Naive B cell (primary cell): ENCODE measurements at regions not wholly inside any gene's neighbourhood (a gene's known extent, or its start where the extent isn't known, plus 50 kb on each side); places are given as distances from the start of the nearest gene placed in this dataset.
A peak's percentile ranks its signal among the peaks of the same experiment; 100 is the strongest.

Source experiments
- ATAC-seq, 2 donors: fragments of 150-1000 bp; cut with Tn5 transposase; 2 replicates each; pipeline ENCODE4 v1.10.0; 2021; ENCODE audit warnings: low read depth in 2 of 2, mild to moderate bottlenecking in 2 of 2, moderate library complexity in 2 of 2
- DNase-seq: peaks from one replicate; pipeline ENCODE4 v3.0.0; 2022
- H3K27ac Mint-ChIP-seq, 6 donors: one replicate each; pipeline ENCODE4 v1.8.0; 2020 to 2022; ENCODE audit warnings: mild to moderate bottlenecking in 6 of 6, mixed read lengths in 6 of 6, moderate library complexity in 5 of 6, inconsistent platforms in 2 of 6
- H3K27me3 Mint-ChIP-seq, 3 donors: one replicate each; pipeline ENCODE4 v1.8.0; 2021 to 2022; ENCODE audit warnings: mixed read lengths in 3 of 3, mild to moderate bottlenecking in 1 of 3
- H3K36me3 Mint-ChIP-seq, 2 donors: one replicate each; pipeline ENCODE4 v1.8.0; 2020 to 2022; ENCODE audit warnings: mixed read lengths in 2 of 2, inconsistent platforms in 1 of 2, mild to moderate bottlenecking in 1 of 2
- H3K4me1 Mint-ChIP-seq, 3 donors: one replicate each; pipeline ENCODE4 v1.8.0; 2020 to 2022; ENCODE audit warnings: mixed read lengths in 3 of 3, inconsistent platforms in 1 of 3, mild to moderate bottlenecking in 1 of 3, moderate library complexity in 1 of 3
- H3K4me3 Mint-ChIP-seq, 8 donors: one replicate each; pipeline ENCODE4 v1.8.0; 2020 to 2022; ENCODE audit warnings: mild to moderate bottlenecking in 8 of 8, mixed read lengths in 8 of 8, moderate library complexity in 8 of 8, inconsistent platforms in 2 of 8
- H3K9me3 Mint-ChIP-seq, 7 donors: one replicate each; pipeline ENCODE4 v1.8.0; 2020 to 2022; ENCODE audit warnings: mixed read lengths in 7 of 7, mild to moderate bottlenecking in 5 of 7, inconsistent platforms in 2 of 7, moderate library complexity in 1 of 7

DNA sequence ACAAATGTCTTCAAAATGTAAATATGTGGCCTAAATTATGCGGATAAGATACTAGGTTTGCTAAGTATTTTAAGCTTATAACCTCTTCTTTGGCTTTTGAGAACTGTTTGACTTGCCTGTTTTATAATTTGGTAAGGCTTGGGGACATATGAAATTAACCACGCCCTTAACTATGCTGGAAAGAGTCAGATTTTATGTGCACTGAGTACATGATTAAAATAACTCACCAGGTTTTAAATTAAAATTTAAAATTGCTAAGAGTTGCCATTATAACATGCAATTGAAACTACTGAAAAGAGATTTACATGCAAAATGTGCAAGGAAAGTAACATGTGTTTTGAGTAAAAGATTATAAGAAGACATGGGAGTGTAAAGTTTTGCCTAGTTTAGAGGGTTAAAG is 141.9 kb downstream of the WDR11 start:
- Mint-ChIP-seq H3K36me3 (peaks cover 10 to 15% of the 10 kb centered on the region in 2 donors), H3K9me3 (peaks cover 22 to 50% (median 30%) of the 10 kb centered on the region in 7 donors), H3K4me1 (no peaks in the 10 kb centered on the region), H3K27ac (no peak overlapping the region), H3K27me3 (peaks cover 0 to 14% (median 10%) of the 10 kb centered on the region in 3 donors), H3K4me3 (no peak overlapping the region)
- DNase-seq = no peak
- no peak for ATAC-seq

- Mint-ChIP-seq H3K27ac (no peak overlapping the region), H3K4me3 (no peak overlapping the region), H3K9me3 (peaks cover 0 to 30% (median 18%) of the 10 kb centered on the region in 7 donors), H3K4me1 (peaks cover 0 to 2% (median 0%) of the 10 kb centered on the region in 3 donors), H3K27me3 (peaks cover 4 to 8% (median 8%) of the 10 kb centered on the region in 3 donors), H3K36me3 (no peaks in the 10 kb centered on the region)
- DNase-seq = no peak
- ATAC-seq = no peak
Measured at GRCh38 chr10:120995768-120996167, 144.6 kb downstream of the WDR11 start.

- no peaks in the 10 kb centered on the region for H3K36me3 Mint-ChIP-seq
- ATAC-seq = no peak
- H3K4me3 Mint-ChIP-seq = no peak overlapping the region
- no peak for DNase-seq
- peaks cover 0 to 2% (median 0%) of the 10 kb centered on the region in 3 donors for H3K4me1 Mint-ChIP-seq
- peaks cover 0 to 26% (median 17%) of the 10 kb centered on the region in 7 donors for H3K9me3 Mint-ChIP-seq
- no peak overlapping the region for H3K27ac Mint-ChIP-seq
- peaks cover 4 to 8% (median 8%) of the 10 kb centered on the region in 3 donors for H3K27me3 Mint-ChIP-seq
Measured at GRCh38 chr10:120996456-120997034, 145.4 kb downstream of the WDR11 start.

DNA sequence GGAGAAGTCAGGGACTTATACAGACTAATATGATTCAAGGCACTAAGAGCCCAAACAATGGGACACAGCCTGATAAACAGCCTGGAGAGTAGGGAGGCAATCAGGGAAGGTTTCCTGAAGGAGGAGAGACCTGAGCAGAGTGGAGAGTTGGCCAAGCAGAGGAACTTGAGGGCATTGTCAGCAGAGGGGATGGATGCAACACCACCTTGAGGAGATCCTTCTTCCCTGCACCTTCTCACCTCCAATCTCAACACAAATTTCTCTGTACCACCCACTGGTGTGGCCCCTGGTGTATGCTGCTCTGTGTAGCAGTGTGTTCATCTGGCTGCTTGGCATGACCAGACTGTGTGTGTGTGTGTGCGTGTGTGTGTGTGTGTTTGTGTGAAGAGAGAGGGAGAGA is 146.2 kb downstream of the WDR11 start:
- ATAC-seq (no peak), DNase-seq (no peak)
- H3K36me3 Mint-ChIP-seq = no peaks in the 10 kb centered on the region
- H3K27me3 Mint-ChIP-seq = peaks cover 4 to 8% (median 8%) of the 10 kb centered on the region in 3 donors
- no peak overlapping the region for H3K4me3 Mint-ChIP-seq
- no peak overlapping the region for H3K27ac Mint-ChIP-seq
- H3K9me3 Mint-ChIP-seq = peaks cover 0 to 22% (median 17%) of the 10 kb centered on the region in 7 donors
- peaks cover 0 to 2% (median 0%) of the 10 kb centered on the region in 3 donors for H3K4me1 Mint-ChIP-seq

- peaks cover 0 to 2% (median 0%) of the 10 kb centered on the region in 3 donors for H3K4me1 Mint-ChIP-seq
Measured at GRCh38 chr10:120997756-120998155, 146.6 kb downstream of the WDR11 start.

GRCh38 chr10:120998251-120998650 is 147.1 kb downstream of the WDR11 start:
- no peaks in the 10 kb centered on the region for H3K36me3 Mint-ChIP-seq
- no peak overlapping the region for H3K27ac Mint-ChIP-seq
- DNase-seq = no peak
- ATAC-seq = no peak
- H3K9me3 Mint-ChIP-seq = peaks cover 8 to 21% (median 14%) of the 10 kb centered on the region in 7 donors
- no peak overlapping the region for H3K4me3 Mint-ChIP-seq
- H3K27me3 Mint-ChIP-seq = peaks cover 8 to 11% (median 8%) of the 10 kb centered on the region in 3 donors
- H3K4me1 Mint-ChIP-seq = peaks cover 0 to 2% (median 0%) of the 10 kb centered on the region in 3 donors

More at GRCh38 chr10:120997756-120998155, 146.6 kb downstream of the WDR11 start:
- no peaks in the 10 kb centered on the region for H3K36me3 Mint-ChIP-seq
- H3K27me3 Mint-ChIP-seq = peaks cover 6 to 8% (median 8%) of the 10 kb centered on the region in 3 donors
- peaks cover 3 to 21% (median 16%) of the 10 kb centered on the region in 7 donors for H3K9me3 Mint-ChIP-seq
- no peak for ATAC-seq
- no peak overlapping the region for H3K27ac Mint-ChIP-seq
- no peak for DNase-seq
- no peak overlapping the region for H3K4me3 Mint-ChIP-seq

- Mint-ChIP-seq H3K27me3 (peaks cover 8 to 12% (median 8%) of the 10 kb centered on the region in 3 donors), H3K27ac (no peak overlapping the region), H3K9me3 (peaks cover 8 to 21% (median 13%) of the 10 kb centered on the region in 7 donors), H3K4me3 (no peak overlapping the region), H3K4me1 (peaks cover 0 to 2% (median 0%) of the 10 kb centered on the region in 3 donors), H3K36me3 (no peaks in the 10 kb centered on the region)
- ATAC-seq (no peak), DNase-seq (no peak)
Measured at GRCh38 chr10:120998782-120999285, 147.7 kb downstream of the WDR11 start.

DNA sequence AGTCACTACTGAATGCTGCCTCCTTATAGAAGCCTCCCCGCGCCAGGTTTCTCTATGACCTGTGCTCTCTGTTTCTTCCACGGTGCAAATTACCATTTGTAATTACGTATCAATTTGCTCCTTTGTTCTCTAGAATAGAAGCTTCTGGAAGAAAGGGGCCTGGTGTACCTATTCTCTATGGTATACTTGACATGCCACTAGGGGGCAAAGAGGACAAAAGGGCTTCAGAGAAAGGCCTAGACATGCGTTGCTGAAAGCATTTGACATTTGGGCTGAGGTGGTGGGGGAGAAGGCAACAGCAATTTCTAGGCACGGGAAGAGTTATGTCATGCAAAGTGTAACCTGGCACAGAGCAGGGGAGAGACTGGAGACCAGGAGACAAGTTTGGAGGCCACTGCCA is 148.7 kb downstream of the WDR11 start:
- peaks cover 7 to 26% (median 20%) of the 10 kb centered on the region in 7 donors for H3K9me3 Mint-ChIP-seq
- peak overlapping the region in 1 of 6 donors; percentile 2 for H3K27ac Mint-ChIP-seq
- peaks cover 8 to 12% (median 8%) of the 10 kb centered on the region in 3 donors for H3K27me3 Mint-ChIP-seq
- DNase-seq (no peak), ATAC-seq (no peak)
- peaks cover 4 to 9% of the 10 kb centered on the region in 2 donors for H3K36me3 Mint-ChIP-seq
- H3K4me1 Mint-ChIP-seq = peaks cover 0 to 2% (median 0%) of the 10 kb centered on the region in 3 donors
- H3K4me3 Mint-ChIP-seq = no peak overlapping the region

DNA sequence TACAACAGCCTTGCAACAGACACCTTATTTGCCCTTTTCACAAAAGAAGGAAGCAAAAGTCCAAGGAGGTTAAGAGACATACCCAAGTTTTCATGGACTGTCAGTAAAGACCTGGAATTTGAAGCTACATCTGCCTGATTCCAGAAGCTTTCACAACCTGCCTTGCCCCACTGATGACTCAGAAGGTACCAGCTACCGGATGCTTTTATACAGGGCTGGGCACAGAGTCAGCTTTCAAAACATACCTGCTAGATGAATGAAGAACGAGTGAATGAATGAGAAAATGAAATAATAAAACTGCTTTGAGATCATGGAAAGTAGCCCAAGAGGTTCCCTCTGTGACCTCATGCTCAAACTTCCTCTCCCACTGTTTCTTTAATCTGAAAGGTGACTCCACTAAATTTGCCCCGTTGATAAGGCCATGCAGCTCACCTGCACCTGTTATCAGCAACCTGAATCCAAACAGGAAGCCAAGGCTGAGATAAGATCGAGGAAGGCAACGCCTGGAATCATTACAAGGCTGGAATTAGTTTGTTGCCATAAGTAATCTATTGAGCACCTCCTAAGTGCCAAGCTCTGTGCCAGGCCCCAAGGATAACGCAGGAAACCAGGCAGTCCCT is 151.5 kb downstream of the WDR11 start:
- ATAC-seq (no peak), DNase-seq (no peak)
- Mint-ChIP-seq H3K36me3 (peaks cover 4 to 12% of the 10 kb centered on the region in 2 donors), H3K9me3 (peaks cover 21 to 49% (median 24%) of the 10 kb centered on the region in 7 donors), H3K27ac (no peak overlapping the region), H3K27me3 (peaks cover 8% of the 10 kb centered on the region in 3 donors), H3K4me3 (no peak overlapping the region), H3K4me1 (peaks cover 0 to 2% (median 0%) of the 10 kb centered on the region in 3 donors)

DNA sequence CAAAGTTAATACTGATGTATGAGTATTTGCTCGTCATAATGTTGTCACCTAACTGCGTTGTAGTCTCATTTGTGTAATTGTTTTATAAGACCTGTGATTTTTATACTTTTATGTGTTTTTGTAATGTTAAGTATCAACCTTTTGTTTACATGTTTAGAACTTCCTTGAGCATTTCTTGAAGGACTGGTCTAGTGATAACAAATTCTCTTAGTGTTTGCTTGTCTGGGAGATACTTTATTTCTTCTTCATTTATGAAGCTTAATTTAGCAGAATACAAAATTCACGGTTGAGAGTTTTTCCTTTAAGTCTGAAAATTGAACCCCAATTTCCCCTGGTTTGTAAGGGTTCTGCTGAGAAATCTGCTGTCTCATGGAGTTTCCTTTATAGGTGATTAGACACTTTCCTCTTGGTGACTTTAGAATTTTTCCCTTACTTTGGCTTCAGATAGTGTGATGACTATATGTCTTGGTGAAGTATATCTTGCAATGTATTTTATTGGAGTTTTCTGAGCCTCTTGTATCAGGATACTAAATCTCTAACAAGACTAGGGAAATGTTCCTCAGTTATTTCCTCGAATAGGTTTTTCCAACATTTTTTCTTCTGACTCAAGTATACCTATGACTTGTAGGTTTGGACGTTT is 154.9 kb downstream of the WDR11 start:
- Mint-ChIP-seq H3K9me3 (peaks cover 19 to 56% (median 24%) of the 10 kb centered on the region in 7 donors), H3K27ac (no peak overlapping the region), H3K36me3 (peaks cover 4 to 12% of the 10 kb centered on the region in 2 donors), H3K4me1 (no peaks in the 10 kb centered on the region), H3K4me3 (no peak overlapping the region), H3K27me3 (peaks cover 0 to 8% (median 0%) of the 10 kb centered on the region in 3 donors)
- ATAC-seq = no peak
- no peak for DNase-seq

- Mint-ChIP-seq H3K4me1 (no peaks in the 10 kb centered on the region), H3K36me3 (peaks cover 4 to 12% of the 10 kb centered on the region in 2 donors), H3K27me3 (peaks cover 0 to 8% (median 0%) of the 10 kb centered on the region in 3 donors), H3K4me3 (no peak overlapping the region), H3K9me3 (peaks cover 17 to 60% (median 23%) of the 10 kb centered on the region in 7 donors), H3K27ac (peak overlapping the region in 1 of 6 donors; percentile 49)
- ATAC-seq = no peak
- DNase-seq = no peak
Measured at GRCh38 chr10:121007264-121007663, 156.1 kb downstream of the WDR11 start.

DNA sequence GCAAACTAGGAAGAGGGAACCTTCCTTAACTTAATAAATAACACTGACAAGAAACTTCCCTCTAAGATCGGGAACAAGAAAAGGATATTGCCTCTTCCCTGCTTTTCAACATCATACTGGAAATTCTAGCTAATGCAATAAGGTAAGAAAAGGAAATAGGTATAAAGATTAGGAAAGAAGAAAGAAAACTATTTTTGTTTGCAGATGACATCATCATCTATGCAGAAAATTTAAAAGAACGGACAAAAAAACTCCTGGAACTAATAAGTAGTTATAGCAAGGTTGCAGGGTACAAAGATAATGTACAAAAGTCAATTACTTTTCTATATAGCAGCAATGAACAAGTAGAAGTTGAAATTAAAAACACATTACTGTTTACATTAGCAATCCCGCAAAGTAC is 164.8 kb downstream of the WDR11 start:
- H3K4me1 Mint-ChIP-seq = no peaks in the 10 kb centered on the region
- no peak overlapping the region for H3K27ac Mint-ChIP-seq
- no peak for DNase-seq
- no peaks in the 10 kb centered on the region for H3K36me3 Mint-ChIP-seq
- peaks cover 0 to 4% (median 0%) of the 10 kb centered on the region in 3 donors for H3K27me3 Mint-ChIP-seq
- peaks cover 5 to 40% (median 14%) of the 10 kb centered on the region in 7 donors for H3K9me3 Mint-ChIP-seq
- no peak for ATAC-seq
- no peak overlapping the region for H3K4me3 Mint-ChIP-seq

DNA sequence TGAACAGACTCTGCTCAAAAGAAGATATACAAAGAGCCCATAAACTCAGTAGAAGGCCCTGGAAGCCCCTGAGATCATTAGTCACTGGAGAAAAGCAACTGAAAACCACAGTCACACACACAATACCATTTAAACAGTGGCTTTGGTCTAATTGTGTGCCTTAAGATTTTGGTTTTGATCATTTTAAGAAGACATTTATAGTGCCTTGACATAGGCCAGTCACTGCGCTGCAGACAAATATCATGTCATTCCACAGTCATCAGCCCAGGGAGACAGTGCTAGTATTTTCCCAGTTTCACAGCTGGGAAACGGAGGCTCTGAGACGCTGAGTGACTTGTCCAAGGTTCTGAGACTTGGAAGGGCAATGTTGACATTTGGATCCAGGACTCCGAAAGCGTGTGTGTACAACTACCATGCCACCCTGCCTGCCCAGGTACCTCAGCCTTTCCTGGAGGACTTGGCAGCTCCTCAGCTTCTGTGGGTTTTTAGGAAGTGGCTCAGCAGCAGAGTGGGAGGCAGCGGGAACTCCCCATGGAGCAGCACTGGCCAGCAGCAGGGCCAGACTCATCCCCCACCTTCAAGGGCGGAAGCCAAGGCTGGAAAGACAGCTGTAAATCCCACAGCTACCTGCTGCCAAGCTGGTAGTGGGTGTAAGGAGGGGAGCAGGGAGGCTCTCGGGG is 173.9 kb downstream of the WDR11 start:
- H3K9me3 Mint-ChIP-seq = peaks cover 0 to 5% (median 0%) of the 10 kb centered on the region in 7 donors
- no peaks in the 10 kb centered on the region for H3K36me3 Mint-ChIP-seq
- no peak overlapping the region for H3K4me3 Mint-ChIP-seq
- peaks cover 0 to 24% (median 6%) of the 10 kb centered on the region in 3 donors for H3K27me3 Mint-ChIP-seq
- DNase-seq (no peak), ATAC-seq (no peak)
- no peak overlapping the region for H3K27ac Mint-ChIP-seq
- H3K4me1 Mint-ChIP-seq = no peaks in the 10 kb centered on the region
